HG03457 (cell line): ENCODE measurements at regions not wholly inside any gene's neighbourhood (a gene's known extent, or its start where the extent isn't known, plus 50 kb on each side); places are given as distances from the start of the nearest gene placed in this dataset.

Experiments used
- ATAC-seq: cut with Tn5 transposase; IDR thresholded peaks from one replicate; pipeline ENCODE4 v1.9.1; 2021; ENCODE audit warnings: moderate number of reproducible peaks; ENCODE audit not compliant: unreplicated experiment

GRCh38 chr12:91566328-91567099 lies 383.9 kb upstream of the DCN start:
- ATAC-seq, result no peak

DNA sequence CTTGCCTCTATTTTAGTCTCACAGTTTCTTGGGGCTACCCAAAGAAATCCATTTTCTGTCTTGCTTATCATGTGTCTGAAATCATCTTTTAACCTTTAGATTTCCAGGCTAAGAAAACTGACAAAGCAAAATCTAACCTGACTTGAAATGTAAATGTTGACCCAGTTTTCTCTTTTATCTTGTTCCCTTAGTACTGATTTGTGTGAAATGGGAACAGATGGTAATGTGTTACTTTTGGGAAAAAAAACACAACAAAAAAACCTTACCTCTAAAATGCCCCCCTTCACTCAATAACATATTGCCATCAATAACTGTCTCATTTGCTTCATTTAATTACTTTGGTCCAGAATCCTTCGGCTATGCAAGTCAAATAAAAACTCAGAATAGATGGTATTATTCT lies 383.2 kb upstream of the DCN start:
- ATAC-seq, result no peak

GRCh38 chr12:91565246-91565645 lies 382.6 kb upstream of the DCN start:
- no peak for ATAC-seq

DNA sequence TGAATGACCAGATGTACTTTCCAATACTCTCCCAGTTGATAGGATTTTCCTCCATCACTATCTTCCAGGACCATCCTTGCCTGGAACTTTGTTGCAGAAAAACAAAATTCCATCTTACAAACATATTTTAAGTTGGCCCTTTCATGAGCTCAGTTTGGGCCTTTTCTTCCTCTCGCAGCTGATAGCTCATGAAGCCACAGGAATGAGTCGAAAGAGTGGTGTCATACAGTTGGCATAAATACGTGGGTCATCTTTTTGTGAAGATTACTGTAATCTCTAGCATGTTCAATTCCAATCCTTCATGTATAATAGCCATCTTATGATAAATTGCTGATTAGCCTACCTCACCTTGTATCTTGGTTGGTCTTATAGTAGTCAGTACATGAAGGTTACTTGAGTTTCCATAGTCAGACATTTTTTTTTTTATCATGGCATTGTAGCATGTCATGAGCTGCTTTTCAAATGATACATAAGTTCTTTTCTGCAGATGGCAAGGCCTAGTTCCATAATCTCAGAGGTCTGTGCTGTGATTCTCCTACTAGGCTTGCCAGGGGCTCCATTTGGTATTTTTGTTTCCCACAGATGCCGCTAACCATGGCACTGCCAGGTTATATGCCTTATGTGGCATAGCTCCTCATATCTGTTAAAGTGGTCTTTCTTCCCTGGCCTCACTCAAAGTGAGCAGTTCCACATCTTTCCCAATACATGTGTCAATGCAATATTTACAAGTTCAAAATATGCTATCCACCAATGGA lies 380.6 kb upstream of the DCN start:
- ATAC-seq, result no peak

DNA sequence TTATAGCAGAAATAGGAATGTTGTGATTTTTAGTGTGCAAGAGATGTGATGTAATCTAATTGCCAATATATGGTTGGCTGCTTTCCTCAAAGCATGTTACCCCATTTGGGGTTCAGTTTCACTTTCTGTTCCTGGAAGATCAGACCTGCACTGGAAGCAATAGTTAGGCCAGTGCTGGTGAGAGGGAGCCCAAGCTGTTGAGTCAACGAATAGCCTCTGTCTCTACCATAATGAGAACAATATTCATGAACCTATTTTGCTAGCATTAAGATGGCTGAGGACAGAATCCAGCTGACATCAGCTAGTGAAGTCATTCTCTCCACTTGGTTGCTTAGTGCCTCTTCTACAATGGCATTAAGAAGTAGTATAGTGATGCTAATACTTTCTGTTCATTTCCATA lies 379.9 kb upstream of the DCN start:
- no peak for ATAC-seq

DNA sequence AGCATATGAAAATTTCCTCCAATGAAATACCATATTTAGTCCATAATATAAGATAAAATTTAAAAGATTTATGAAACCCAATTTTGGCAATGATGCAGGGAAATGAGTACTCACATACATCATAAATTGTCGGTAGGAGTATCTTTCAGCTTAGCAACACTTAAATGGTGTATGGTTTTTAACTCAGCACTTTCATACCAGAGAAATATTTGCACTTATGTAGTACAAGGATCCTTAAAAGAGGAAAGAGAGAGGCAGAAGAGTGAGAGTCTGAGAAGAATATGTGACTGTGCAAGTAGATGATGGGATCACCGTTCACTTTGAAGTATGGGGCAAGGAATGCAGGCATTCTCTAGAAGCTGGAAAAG lies 379.3 kb upstream of the DCN start:
- ATAC-seq, result no peak

- ATAC-seq, result no peak
Measured at GRCh38 chr12:91561301-91561957, 378.8 kb upstream of the DCN start.

DNA sequence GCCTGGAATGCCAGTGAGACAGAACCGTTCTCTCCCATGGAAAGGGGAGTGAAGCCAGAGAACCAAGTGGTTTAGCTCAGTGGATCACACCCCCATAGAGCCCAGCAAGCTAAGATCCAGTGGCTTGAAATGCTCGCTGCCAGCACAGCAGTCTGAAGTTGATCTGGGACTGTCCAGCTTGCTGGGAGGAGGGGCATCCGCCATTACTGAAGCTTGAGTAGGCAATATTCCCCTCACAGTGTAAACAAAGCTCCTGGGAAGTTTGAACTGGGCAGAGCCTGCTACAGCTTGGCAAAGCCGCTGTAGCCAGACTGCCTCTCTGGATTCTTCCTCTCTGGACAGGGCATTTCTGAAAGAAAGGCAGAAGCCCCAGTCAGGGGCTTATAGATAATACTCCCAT lies 374.3 kb upstream of the DCN start:
- ATAC-seq, result no peak

DNA sequence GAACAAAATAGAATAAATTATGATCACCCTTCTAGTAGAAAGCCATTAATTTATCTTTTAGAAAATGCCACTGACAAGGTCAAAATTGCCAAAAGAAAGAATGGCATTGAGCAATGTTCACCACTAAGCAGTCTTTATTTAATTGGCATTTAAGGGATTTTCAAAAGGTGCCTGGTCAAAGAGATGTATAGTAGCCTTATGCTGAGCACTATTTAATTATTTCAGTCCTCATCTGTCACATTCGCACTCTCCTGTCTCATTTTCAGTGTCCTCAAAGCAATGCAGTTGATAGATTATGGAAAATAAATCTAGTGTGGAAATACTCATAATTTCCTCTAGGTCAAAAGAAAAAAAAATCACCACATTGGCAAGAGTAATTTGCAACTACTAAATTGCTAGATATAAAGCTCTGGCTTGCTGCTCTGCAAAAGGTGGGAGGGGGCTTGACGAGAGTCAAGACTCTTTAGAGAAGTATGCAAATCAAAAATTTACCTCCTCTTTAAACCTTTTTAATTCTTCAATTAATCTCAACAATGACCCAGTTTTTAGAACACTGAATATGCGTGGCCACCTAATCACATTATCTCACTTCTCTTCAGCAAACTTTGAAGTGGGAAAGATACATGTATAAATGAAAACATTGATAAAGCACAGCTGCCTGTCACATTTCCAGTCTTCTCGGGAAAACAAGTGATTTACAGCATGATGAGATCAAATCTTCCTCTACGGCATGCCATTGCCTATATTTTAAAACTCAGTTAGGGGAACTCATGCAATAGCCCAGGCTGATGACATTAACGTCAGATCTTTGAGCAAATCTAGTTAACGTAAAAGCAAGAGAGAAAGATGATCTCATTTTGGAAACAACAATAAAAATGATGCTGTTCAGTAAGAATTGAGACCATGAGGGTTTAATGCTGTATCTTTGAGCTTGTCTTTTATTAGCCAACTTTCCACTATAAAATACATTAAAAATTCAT lies 373.1 kb upstream of the DCN start:
- ATAC-seq, result no peak

DNA sequence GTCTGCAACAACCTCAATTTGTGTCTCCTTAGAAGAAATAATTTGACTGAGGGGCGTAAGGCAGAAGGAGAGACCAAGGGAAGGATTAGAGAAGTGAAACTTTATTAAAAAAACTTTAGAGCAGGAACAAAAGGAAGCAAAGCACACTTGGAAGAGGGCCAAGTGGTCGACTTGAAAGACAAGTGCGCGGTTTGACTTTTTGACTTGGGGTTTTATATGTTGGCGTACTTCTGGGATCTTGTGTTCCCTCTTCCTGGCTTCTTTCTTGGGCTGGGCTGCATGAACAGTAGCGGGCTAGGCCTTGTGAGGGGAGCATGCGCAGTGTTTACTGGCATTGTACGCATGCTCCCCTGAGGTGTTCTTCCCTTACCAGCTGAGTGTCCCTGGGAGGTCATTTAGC lies 369.3 kb upstream of the DCN start:
- no peak for ATAC-seq

- ATAC-seq, result no peak
Measured at GRCh38 chr12:91551242-91551641, 368.6 kb upstream of the DCN start.

DNA sequence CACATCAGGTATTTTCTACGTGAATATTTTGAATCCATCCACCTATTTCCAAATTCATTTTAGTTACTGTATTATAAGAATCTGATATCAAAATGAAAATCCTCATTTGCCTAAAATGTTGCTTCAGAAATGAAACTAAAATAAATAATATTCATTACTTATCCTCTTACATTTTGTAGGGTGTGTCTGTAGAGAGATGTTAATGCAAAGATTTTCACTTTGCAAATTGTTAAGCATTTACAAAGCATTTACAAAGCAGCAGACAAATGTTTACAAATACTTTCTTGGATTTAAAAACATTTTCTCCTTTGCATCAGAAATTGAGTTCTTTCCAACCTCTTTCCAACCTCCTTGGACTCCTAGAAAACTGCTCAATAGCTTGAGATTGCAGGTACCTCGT lies 360.0 kb upstream of the DCN start:
- ATAC-seq, result no peak

GRCh38 chr12:91542067-91542466 lies 359.4 kb upstream of the DCN start:
- ATAC-seq, result no peak

GRCh38 chr12:91538418-91538817 lies 355.8 kb upstream of the DCN start:
- ATAC-seq, result no peak

DNA sequence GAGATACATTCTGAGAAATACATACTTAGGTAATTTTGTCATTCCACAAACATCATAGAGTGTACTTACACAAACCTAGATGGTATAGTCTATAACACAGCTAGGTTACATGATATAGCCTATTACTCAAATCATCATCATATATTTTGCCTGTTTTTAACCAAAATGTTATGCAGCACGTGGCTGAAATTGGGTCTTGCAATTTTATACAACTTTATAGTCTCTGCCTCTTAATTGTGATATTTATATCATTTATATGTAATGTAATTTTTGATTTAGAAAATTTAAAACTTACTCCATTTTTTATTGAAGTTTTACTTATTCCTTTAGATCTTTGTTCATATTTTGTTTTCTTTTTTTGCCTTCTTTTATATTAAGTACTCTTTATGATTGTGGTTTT lies 350.7 kb upstream of the DCN start:
- ATAC-seq, result no peak

- no peak for ATAC-seq
Measured at GRCh38 chr12:91529829-91530228, 347.2 kb upstream of the DCN start.

DNA sequence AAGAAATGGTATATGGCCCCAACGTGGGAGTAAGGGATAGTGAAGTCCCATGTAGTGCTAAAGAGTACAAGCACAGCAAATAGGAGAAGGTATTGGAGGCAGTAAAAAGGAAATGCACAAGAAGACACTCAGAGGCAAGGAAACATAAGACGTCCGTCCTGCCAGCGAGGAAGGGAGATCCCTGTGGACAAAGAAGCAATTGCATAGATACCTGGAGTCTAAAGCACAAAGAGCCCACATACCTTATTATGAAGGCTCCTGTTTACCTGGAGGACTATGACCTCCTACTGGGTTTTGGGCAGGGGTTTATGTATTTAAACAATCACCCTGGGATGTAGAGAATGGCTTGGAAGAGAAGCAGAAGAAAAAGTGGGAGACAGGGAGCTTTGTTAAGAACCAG lies 341.2 kb upstream of the DCN start:
- ATAC-seq, result no peak

GRCh38 chr12:91516695-91517047 lies 334.1 kb upstream of the DCN start:
- no peak for ATAC-seq

DNA sequence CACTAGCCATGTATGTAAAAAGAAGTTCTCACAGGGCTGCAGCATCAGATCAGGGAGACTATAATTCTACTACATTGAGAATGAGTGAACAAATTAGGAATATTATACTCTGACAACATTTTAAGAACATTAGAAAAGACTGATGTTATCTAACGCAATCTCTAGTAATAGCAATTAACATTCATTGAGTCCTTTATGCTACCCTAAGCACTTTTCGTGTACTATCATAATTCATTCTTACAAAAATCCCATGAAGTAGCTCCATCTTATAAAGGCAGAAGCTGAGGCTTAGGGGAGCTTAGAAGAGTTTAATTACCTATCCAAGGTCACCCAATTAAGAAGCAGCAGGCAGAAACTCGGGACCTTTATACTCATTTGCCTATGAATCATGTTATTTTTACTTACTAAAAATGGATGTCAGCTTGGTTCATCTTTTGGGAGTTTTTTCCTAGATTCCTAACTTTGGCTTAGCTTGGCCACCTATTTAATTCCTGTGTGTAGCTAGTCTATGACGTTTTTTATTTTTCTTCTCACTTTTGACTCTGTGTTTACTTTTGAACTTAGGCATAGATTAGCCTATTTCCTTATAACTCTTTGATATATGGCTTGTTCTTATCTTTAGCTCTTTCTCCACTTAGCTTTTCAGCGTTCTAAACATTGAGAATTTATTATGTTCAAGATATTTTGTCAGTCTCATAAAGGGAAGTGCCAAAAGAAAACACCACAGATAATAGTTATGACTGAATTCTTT lies 333.5 kb upstream of the DCN start:
- ATAC-seq, result no peak

- no peak for ATAC-seq
Measured at GRCh38 chr12:91513313-91513712, 330.7 kb upstream of the DCN start.
